Cerebellar cortex (tissue), 1 donor: ENCODE measurements at regions not wholly inside any gene's neighbourhood (a gene's known extent, or its start where the extent isn't known, plus 50 kb on each side); places are given as distances from the start of the nearest gene placed in this dataset.
A peak's percentile ranks its signal among the peaks of the same experiment; 100 is the strongest.

ENCODE experiments used
- DNase-seq: peaks from one replicate; pipeline ENCODE4 v3.0.0-alpha.2; 2015; ENCODE audit warnings: low spot score

DNA sequence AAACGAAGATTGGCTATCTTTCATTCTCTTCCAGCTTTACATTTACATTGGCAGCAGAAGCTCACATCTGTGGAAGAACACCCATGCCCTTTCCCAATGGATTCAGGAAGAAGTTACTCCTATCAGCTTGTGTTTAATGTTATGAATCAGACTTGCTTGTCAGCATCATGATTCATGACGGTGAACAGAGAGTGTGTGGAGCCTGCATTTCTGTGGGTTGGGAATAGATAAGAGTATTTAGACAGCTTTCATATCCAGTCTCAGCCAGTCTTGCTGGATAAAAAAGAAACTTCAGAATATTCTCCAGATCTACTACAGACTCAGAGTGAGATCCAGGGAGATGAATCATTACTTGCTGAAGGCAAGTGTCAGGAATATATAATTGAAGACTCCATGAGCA, 812.9 kb upstream of the ZNF608 start:
- no peak for DNase-seq

- DNase-seq = no peak
These were observed 814.2 kb upstream of the ZNF608 start for GRCh38 chr5:125560476-125561225.

GRCh38 chr5:125564317-125564975, 818.0 kb upstream of the ZNF608 start:
- DNase-seq = no peak

- DNase-seq = no peak
These were observed 828.1 kb upstream of the ZNF608 start for GRCh38 chr5:125574491-125575044.

DNA sequence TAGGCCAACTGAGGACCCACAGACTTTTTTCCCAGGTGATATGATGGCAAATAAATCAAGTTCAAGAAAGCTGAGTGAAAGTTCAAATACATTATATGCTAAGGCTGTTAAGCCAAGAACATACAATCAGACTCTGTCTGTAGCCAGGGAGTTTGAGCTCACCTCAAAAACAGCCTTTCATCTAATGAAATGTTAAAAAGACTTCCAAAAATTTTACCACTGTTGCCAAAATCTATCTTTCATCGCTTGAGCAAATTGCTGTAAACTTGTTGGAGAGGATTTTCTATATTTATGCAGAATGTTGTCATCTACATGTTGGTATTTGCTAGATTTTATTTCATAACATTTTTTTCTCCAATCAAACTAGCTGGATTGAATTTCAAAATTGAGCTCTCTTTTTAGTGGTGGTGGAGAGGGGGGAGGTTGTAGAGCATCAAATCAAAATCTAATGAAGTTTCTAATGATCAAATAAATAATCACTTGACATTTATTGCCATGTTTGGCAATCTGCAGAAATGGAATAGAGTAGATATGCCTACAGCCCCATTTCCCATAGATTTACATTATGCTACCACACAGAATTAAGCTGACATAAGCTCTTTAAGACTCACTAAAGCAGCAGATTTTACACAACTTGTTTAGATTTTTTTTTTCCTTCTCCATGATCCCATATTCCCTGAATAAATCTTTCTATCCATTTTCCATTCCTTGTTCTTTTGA, 828.9 kb upstream of the ZNF608 start:
- DNase-seq = no peak

- DNase-seq = no peak
These were observed 829.6 kb upstream of the ZNF608 start for GRCh38 chr5:125575891-125576505.

GRCh38 chr5:125576822-125577221, 830.4 kb upstream of the ZNF608 start:
- DNase-seq = no peak

DNA sequence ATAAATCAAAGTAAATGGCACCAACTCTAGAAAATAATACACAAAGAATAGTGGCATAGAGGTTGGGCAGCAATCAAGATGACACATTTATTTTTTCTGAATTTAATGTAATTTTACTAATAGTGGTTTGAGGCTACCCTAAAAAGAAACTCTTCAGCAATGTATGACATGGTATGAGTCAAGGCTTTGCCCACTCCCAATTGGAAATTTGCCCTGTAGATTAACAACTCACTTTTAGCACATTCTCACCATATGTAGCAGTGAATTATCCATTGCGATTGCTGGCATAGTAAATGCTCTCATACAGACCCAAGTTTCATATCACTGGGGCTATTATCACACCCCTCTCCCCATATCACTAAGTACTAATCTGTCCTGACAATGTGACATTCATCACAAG, 832.1 kb upstream of the ZNF608 start:
- no peak for DNase-seq

DNA sequence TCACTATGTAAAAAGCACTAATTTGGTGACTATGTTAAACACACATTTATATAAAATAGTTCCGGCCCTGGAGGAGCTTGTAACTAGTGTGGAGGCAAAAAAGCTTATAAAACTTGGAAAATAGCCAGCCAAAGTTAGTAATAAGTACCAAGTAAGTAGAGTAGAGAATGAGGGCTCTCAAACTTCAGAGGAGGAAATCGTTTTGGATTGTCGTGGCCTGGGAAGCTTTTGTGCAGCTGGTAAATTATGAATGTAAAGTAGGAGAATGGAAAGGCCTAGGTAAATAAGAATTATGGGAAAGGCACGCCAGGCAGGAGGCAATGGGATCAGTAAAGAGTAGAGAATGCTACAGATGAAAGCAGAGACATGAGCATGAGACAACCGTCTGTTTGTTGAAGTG, 832.7 kb upstream of the ZNF608 start:
- DNase-seq = no peak

GRCh38 chr5:125581311-125581710, 834.9 kb upstream of the ZNF608 start:
- no peak for DNase-seq

GRCh38 chr5:125582352-125582751, 835.9 kb upstream of the ZNF608 start:
- no peak for DNase-seq

- peak; percentile 50 for DNase-seq
These were observed 837.1 kb upstream of the ZNF608 start for GRCh38 chr5:125583321-125584139.

GRCh38 chr5:125584140-125584520, 837.7 kb upstream of the ZNF608 start:
- peak; percentile 61 for DNase-seq

DNA sequence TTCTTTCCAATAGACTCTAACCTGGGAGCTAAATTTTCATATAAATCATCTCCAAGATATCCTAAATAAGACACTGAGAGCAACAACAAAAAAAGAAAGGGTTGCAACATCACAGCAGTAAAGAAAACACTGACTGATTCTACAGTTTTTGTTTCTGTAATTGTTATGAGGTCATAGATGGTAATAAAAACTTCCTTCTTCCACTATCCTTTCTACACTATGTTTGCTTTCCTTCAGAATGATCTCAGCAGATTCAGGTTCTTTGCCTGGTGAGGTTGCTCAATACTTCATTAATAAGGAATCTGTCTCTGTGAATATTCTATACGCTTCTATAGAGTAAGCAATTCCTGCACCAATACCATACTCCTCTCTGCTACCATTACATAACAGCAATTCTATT, 835.6 kb upstream of the GRAMD2B start:
- DNase-seq = no peak

GRCh38 chr5:125592856-125593255, 830.4 kb upstream of the GRAMD2B start:
- DNase-seq = no peak

DNA sequence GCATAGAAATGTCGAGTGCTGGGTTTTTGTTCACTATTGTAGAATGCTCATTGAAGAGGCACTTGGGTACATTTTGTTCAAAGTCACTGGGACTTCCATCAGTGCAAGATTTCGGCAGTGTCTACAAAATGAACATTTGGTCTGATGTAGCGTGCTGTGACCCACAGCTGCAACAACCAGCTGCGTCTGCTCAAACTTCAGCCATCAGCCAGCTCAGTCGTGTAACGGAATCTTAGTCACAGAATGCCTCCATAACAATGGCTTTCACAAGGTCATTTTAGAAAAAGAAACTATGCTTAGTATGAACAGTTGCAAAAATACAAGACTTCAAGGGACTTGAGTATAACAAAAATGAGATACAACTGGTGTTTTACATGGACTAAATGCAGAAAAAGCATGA, 828.1 kb upstream of the GRAMD2B start:
- DNase-seq = no peak

- no peak for DNase-seq
These were observed 827.4 kb upstream of the GRAMD2B start for GRCh38 chr5:125595845-125596244.

DNA sequence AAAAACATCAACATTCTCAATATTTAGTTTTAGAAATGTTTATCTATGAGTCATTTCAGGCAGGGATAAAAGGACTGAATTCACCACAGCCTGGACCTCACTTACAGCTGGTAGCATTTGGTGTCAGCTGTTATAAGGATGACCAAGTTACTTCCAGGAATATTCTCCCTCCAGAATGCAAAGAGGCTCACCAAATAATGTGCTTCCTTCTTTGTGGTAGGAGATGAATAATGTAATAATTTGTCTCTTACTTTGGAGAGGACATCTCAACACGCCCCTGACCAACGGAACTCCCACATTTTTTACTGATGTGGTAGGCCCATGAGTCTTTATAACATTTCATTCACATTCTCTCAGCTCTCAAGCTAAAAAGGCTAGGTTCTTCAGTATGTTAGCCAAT, 825.9 kb upstream of the GRAMD2B start:
- DNase-seq = no peak

- no peak for DNase-seq
These were observed 822.6 kb upstream of the GRAMD2B start for GRCh38 chr5:125600559-125600958.

DNA sequence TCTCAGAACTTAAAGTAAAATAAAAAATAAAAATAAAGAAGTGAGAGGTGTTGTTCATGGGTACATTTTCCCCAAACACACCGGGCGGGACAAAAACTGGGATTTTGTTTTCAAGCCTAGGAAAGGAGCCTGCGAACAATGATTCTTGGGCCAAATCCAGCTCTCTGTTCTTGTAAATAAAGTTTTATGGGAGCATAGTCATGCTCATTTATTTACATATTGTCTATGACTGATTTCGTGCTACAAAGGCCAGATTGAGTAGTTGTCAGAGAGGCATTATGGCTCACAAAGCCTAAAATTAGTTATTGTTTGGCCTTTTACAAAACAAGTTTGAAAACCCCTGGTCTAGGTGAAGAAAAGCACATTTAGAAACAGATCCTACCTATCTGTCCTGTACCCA, 821.0 kb upstream of the GRAMD2B start:
- DNase-seq = no peak

GRCh38 chr5:125603321-125603720, 819.9 kb upstream of the GRAMD2B start:
- DNase-seq = no peak

DNA sequence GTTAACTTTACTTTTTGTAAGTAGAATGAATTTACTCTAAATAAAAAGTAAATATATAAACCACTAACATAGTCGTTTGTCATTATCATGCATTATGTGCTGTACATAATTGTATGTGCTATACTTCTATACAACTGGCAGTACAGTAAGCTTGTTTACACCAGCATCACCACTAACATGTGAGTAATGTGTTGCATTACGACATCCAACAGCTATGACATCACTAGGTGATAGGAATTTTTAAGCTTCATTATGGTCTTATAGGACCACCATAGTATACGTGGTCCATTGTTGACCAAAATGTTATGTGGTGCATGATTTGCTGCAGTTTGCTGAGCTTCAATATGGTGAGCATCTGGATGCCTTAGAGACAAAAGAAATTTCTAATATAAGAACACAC, 819.1 kb upstream of the GRAMD2B start:
- no peak for DNase-seq
